ENCODE measurements at regions not wholly inside any gene's neighbourhood (a gene's known extent, or its start where the extent isn't known, plus 50 kb on each side); places are given as distances from the start of the nearest gene placed in this dataset.

DNA sequence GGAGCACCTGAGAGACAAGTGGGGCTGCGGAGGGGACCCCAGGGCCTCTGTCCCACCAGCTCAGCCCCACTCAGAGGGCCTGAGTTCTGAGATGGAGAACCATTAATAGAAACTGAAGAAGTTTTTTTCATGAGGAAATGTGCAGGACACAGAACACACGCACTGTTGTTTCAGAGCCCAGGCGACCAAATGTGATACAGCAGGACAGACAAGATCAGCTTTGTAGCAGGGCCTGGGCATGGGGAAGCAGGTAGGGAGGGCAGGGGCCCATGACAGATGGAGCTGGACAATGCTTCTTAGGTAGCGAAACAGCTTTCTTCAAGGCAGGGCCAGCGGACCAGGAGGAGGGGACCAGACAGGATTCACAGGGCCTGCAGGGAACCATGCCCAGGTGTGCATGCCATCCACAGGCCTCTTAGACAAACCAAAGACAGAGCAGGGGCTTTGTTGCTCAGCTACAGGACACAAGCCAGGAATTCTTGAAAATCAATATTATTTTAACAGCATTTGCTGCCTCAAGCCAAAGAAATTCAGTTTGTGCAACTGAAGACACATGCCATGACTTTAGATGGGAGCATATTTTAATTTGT, 252.8 kb upstream of the GYPC start:
- DNase-seq (ENCODE audit: low read depth): no peak
- H3K4me3 ChIP-seq (ENCODE audit: low read depth, low read length): no peak overlapping the region
- TF ChIP-seq CTCF (IDR thresholded peaks at IDR 0.05; ENCODE audit: insufficient read depth, low read depth, low read length, missing control alignments): no peak

DNA sequence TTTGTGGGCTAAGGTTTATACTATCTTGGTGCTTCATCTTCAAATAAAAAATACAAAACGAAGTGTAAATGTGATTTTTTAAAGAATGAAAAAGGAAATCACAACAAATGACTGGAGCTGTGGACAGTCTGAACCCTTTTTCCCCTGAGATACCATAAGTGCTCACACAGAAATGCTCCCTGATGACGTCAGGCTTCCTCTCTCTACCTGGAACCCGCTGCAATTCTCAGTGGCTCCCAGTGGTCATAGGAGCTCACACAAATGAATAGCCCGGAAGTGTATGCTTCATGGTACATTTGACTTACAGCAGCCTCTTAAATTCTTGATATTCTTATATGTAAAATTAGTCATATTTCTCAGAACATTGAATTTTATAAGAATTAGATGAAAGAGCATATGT, 249.7 kb upstream of the GYPC start:
- TF ChIP-seq CTCF (IDR thresholded peaks at IDR 0.05; ENCODE audit: insufficient read depth, low read depth, low read length, missing control alignments): no peak
- no peak overlapping the region for H3K4me3 ChIP-seq (ENCODE audit: low read depth, low read length)
- DNase-seq (ENCODE audit: low read depth): no peak

GRCh38 chr2:126408671-126409070, 247.3 kb upstream of the GYPC start:
- no peak overlapping the region for H3K4me3 ChIP-seq (ENCODE audit: low read depth, low read length)
- TF ChIP-seq CTCF (IDR thresholded peaks at IDR 0.05; ENCODE audit: insufficient read depth, low read depth, low read length, missing control alignments): no peak
- DNase-seq (ENCODE audit: low read depth): no peak

- TF ChIP-seq CTCF (IDR thresholded peaks at IDR 0.05; ENCODE audit: insufficient read depth, low read depth, low read length, missing control alignments): no peak
- no peak overlapping the region for H3K4me3 ChIP-seq (ENCODE audit: low read depth, low read length)
- no peak for DNase-seq (ENCODE audit: low read depth)
These were observed 246.1 kb upstream of the GYPC start for GRCh38 chr2:126409850-126410249.

GRCh38 chr2:126413079-126413478, 242.9 kb upstream of the GYPC start:
- TF ChIP-seq CTCF (IDR thresholded peaks at IDR 0.05; ENCODE audit: insufficient read depth, low read depth, low read length, missing control alignments): no peak
- H3K4me3 ChIP-seq (ENCODE audit: low read depth, low read length): no peak overlapping the region
- peak; percentile 7 for DNase-seq (ENCODE audit: low read depth)

DNA sequence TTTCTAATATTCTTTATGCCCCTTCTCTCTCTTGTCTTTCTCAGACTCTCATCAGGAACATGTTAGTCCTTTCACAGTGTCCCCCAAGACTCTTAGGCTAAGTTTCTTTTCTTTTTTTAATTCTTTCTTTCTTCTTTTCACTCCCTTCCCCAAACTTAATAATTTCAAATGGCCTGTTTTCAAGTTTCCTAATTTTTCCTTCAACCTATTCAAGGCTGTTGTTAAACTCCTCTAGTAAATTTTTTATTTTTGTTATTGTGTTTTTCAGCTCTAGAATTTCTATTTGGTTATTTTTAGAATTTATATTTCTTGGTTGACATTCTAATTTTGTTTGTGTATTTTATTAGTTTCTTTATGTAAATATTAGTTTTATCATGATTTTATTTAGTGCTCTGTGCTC, 236.6 kb upstream of the GYPC start:
- TF ChIP-seq CTCF (IDR thresholded peaks at IDR 0.05; ENCODE audit: insufficient read depth, low read depth, low read length, missing control alignments): no peak
- no peak overlapping the region for H3K4me3 ChIP-seq (ENCODE audit: low read depth, low read length)
- no peak for DNase-seq (ENCODE audit: low read depth)

DNA sequence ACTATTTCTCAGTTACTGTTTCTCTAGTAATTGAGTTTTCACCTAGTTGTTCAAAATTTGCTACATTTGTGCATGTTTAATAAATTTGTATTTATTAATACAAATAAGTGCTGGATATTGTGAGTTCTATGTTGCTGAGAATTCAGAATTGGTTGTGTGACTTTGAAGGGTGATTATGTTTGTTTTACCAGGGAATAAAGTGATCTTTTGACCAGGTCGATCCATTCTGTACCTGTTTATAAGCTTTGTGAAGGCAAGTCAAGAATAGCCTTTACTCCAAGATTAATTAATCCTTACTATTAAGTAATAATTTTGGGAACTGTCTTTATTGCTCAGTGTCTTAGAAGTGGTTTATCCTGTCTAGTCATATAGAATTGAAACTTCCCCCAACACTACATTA, 230.0 kb upstream of the GYPC start:
- no peak for DNase-seq (ENCODE audit: low read depth)
- H3K4me3 ChIP-seq (ENCODE audit: low read depth, low read length): no peak overlapping the region
- no peak for TF ChIP-seq CTCF (IDR thresholded peaks at IDR 0.05; ENCODE audit: insufficient read depth, low read depth, low read length, missing control alignments)

Measured in GM12865 (cell line).